DOHH2 (cell line): ENCODE measurements at regions not wholly inside any gene's neighbourhood (a gene's known extent, or its start where the extent isn't known, plus 50 kb on each side); places are given as distances from the start of the nearest gene placed in this dataset.

ENCODE experiments used
- H3F3A ChIP-seq: fragments of 200-600 bp; sonication (generic), shearing (Covaris generic); 2 replicates; pipeline ENCODE4 v1.6.0; 2016; ENCODE audit warnings: antibody characterized with exemption, mild to moderate bottlenecking; ENCODE audit not compliant: control insufficient read depth, insufficient read depth
- H3K27ac ChIP-seq: fragments of 200-600 bp; sonication (generic); 2 replicates; pipeline ENCODE4 v1.5.1; 2014; ENCODE audit warnings: low read depth, mild to moderate bottlenecking, low read length, moderate library complexity
- H3K27me3 ChIP-seq: fragments of 200-600 bp; sonication (generic); 2 replicates; pipeline ENCODE4 v1.6.1; 2014; ENCODE audit warnings: mild to moderate bottlenecking, low read length, mixed read lengths; ENCODE audit not compliant: control insufficient read depth
- H3K36me3 ChIP-seq: fragments of 200-600 bp; sonication (generic); 2 replicates; pipeline ENCODE4 v1.6.1; 2014; ENCODE audit warnings: mild to moderate bottlenecking, low read length, moderate library complexity, mixed read lengths; ENCODE audit not compliant: control insufficient read depth
- H3K4me1 ChIP-seq: fragments of 200-600 bp; sonication (generic); 2 replicates; pipeline ENCODE4 v1.6.1; 2014; ENCODE audit warnings: mild to moderate bottlenecking, low read length, mixed read lengths; ENCODE audit not compliant: control insufficient read depth
- H3K4me2 ChIP-seq: fragments of 200-600 bp; sonication (generic); 2 replicates; pipeline ENCODE4 v1.6.0; 2014; ENCODE audit warnings: mild to moderate bottlenecking, low read length, moderate library complexity
- H3K4me3 ChIP-seq: fragments of 200-600 bp; sonication (generic); 2 replicates; pipeline ENCODE4 v1.5.1; 2014; ENCODE audit warnings: mild to moderate bottlenecking, low read length, mixed read lengths
- H3K79me2 ChIP-seq: fragments of 200-600 bp; sonication (generic); 2 replicates; pipeline ENCODE4 v1.6.1; 2014; ENCODE audit warnings: mild to moderate bottlenecking, low read length, mixed read lengths; ENCODE audit not compliant: control insufficient read depth
- H3K9me2 ChIP-seq: fragments of 200-600 bp; sonication (generic); replicated peaks from 2 replicates; pipeline ENCODE4 v1.6.1; 2014; ENCODE audit warnings: mild to moderate bottlenecking, low read length, mixed read lengths; ENCODE audit not compliant: control insufficient read depth
- H3K9me3 ChIP-seq: fragments of 200-600 bp; sonication (generic); 2 replicates; pipeline ENCODE4 v1.6.1; 2014; ENCODE audit warnings: antibody characterized with exemption, low read length, mixed read lengths; ENCODE audit not compliant: control insufficient read depth, insufficient read depth
- H4K20me1 ChIP-seq: fragments of 200-600 bp; sonication (generic); 2 replicates; pipeline ENCODE4 v1.6.0; 2014; ENCODE audit warnings: low read depth, mild to moderate bottlenecking, antibody characterized with exemption, low read length, moderate library complexity; ENCODE audit not compliant: control insufficient read depth, insufficient read depth
- EZH2phosphoT487 ChIP-seq: fragments of 200-600 bp; sonication (generic); IDR thresholded peaks from 2 replicates; pipeline ENCODE4 v1.6.1; 2017; ENCODE audit warnings: borderline replicate concordance, mild to moderate bottlenecking, antibody characterized with exemption, low read length, moderate library complexity, mixed read lengths
- TF ChIP-seq, protein P1 (sequence below): fragments of 200-600 bp; sonication (generic); IDR thresholded peaks from one replicate; pipeline ENCODE4 v1.5.1; 2014; ENCODE audit warnings: antibody characterized with exemption, mild to moderate bottlenecking, low read depth, low read length; ENCODE audit not compliant: poor library complexity, severe bottlenecking

DNA sequence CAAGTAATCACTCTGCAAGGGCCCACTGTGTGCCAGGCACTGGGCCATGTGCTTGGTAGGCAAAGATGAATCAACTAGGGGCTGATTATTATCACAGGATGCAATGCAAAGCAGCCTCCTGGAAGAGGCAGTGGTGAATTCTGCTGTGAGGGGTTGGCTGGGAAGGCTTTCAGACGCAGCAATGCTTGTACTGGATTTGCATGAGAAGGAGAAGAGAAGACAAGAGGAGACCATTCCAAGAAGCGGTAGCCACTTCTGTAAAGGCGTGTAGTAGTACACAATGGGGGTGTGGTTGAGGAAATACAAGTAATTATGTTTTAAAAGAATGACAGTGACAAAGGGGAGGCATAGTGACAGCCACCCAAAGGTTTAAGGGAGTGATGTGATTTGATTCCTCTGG lies 502.7 kb downstream of the PLCL1 start:
- H3F3A ChIP-seq = no peaks in the 10 kb centered on the region
- no peaks in the 10 kb centered on the region for H3K36me3 ChIP-seq
- no peaks in the 10 kb centered on the region for H4K20me1 ChIP-seq
- H3K79me2 ChIP-seq = no peaks in the 10 kb centered on the region
- H3K9me2 ChIP-seq = no peaks in the 10 kb centered on the region
- no peaks in the 10 kb centered on the region for H3K4me1 ChIP-seq
- H3K4me2 ChIP-seq = no peak overlapping the region
- no peaks in the 10 kb centered on the region for H3K9me3 ChIP-seq
- TF ChIP-seq, protein P1, sequence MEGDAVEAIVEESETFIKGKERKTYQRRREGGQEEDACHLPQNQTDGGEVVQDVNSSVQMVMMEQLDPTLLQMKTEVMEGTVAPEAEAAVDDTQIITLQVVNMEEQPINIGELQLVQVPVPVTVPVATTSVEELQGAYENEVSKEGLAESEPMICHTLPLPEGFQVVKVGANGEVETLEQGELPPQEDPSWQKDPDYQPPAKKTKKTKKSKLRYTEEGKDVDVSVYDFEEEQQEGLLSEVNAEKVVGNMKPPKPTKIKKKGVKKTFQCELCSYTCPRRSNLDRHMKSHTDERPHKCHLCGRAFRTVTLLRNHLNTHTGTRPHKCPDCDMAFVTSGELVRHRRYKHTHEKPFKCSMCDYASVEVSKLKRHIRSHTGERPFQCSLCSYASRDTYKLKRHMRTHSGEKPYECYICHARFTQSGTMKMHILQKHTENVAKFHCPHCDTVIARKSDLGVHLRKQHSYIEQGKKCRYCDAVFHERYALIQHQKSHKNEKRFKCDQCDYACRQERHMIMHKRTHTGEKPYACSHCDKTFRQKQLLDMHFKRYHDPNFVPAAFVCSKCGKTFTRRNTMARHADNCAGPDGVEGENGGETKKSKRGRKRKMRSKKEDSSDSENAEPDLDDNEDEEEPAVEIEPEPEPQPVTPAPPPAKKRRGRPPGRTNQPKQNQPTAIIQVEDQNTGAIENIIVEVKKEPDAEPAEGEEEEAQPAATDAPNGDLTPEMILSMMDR = no peak
- no peak for TF ChIP-seq EZH2phosphoT487
- no peak overlapping the region for H3K27ac ChIP-seq
- peaks cover 5% of the 10 kb centered on the region; the same call in 1 of the 2 replicates for H3K27me3 ChIP-seq
- no peak overlapping the region for H3K4me3 ChIP-seq

DNA sequence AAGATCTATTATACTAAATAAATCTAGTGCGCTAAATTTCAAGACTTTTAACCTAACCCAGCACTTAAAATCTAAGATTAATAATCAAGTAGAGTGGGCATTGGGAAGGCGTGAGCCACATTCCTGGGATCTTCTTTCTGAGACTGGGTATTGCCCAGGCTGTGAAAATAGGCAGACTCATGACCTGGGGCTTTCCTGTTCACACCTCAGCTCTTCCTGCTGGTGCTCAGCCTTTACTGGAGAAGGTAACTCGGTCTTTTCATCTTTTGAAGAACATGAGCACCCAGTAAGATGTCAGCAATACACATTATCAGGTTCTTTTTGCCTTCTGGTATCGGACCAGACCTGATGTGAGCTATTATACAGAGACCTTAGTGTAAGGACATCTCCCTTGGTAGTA lies 500.5 kb downstream of the PLCL1 start:
- Histone ChIP-seq H3F3A (no peaks in the 10 kb centered on the region), H3K4me1 (no peaks in the 10 kb centered on the region), H3K9me2 (no peaks in the 10 kb centered on the region), H3K4me3 (no peak overlapping the region), H3K36me3 (no peaks in the 10 kb centered on the region), H3K4me2 (no peak overlapping the region), H3K27me3 (peaks cover 12% of the 10 kb centered on the region), H3K79me2 (no peaks in the 10 kb centered on the region), H3K27ac (no peak overlapping the region), H3K9me3 (no peaks in the 10 kb centered on the region), H4K20me1 (no peaks in the 10 kb centered on the region)
- TF ChIP-seq, protein P1 = no peak
- TF ChIP-seq EZH2phosphoT487 = no peak

DNA sequence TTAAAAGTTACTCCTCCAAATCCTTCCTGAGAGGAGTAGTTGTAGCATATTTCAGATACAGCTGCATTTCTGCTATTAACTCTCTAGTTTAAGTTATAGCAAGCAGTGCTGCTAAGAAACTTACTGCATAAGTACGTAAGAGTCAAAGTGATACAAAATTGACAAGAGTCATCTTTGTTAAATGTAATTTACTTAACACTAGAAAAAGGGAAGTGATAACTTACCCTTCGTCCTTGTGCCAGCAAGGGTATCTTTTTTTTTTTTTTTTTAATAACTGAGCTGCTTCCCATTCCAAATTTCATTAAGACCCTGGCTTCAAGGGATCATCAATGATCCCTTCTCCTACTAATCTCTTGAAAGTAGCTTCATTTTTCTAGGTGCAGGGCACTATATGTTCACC lies 493.0 kb downstream of the PLCL1 start:
- Histone ChIP-seq H3K4me3 (no peak overlapping the region), H3K36me3 (no peaks in the 10 kb centered on the region), H3K27me3 (peaks cover 7% of the 10 kb centered on the region), H3K9me2 (no peaks in the 10 kb centered on the region), H3F3A (no peaks in the 10 kb centered on the region), H4K20me1 (no peaks in the 10 kb centered on the region), H3K79me2 (no peaks in the 10 kb centered on the region), H3K27ac (no peak overlapping the region), H3K4me2 (no peak overlapping the region), H3K4me1 (no peaks in the 10 kb centered on the region), H3K9me3 (no peaks in the 10 kb centered on the region)
- TF ChIP-seq EZH2phosphoT487 = no peak
- TF ChIP-seq, protein P1 = no peak
